GM21390 (cell line): ENCODE measurements at regions not wholly inside any gene's neighbourhood (a gene's known extent, or its start where the extent isn't known, plus 50 kb on each side); places are given as distances from the start of the nearest gene placed in this dataset.
"Not testable (repeated sequence)": the region's sequence is repeated elsewhere in the genome, so short reads cannot be mapped to it uniquely, and the experiment has no call there.

Experiments used
- ATAC-seq: cut with Tn5 transposase; IDR thresholded peaks from one replicate; pipeline ENCODE4 v1.9.1; 2021; ENCODE audit not compliant: unreplicated experiment

GRCh38 chr10:47711428-47711827 is 52.0 kb downstream of the SYT15B start:
- ATAC-seq, result not testable (repeated sequence)

GRCh38 chr10:47710443-47710842 is 52.9 kb downstream of the SYT15B start:
- not testable (repeated sequence) for ATAC-seq

- ATAC-seq, result peak; percentile 91
These were observed 57.5 kb downstream of the SYT15B start for GRCh38 chr10:47705698-47706414.

- ATAC-seq, result not testable (repeated sequence)
These were observed 62.1 kb downstream of the SYT15B start for GRCh38 chr10:47701285-47701684.

- ATAC-seq, result not testable (repeated sequence)
These were observed 63.5 kb downstream of the SYT15B start for GRCh38 chr10:47699854-47700253.

GRCh38 chr10:47696170-47696569 is 67.2 kb downstream of the SYT15B start:
- ATAC-seq, result not testable (repeated sequence)

- not testable (repeated sequence) for ATAC-seq
These were observed 68.2 kb downstream of the SYT15B start for GRCh38 chr10:47695149-47695548.

- ATAC-seq, result not testable (repeated sequence)
These were observed 73.1 kb downstream of the SYT15B start for GRCh38 chr10:47690304-47690703.

- not testable (repeated sequence) for ATAC-seq
These were observed 79.4 kb downstream of the SYT15B start for GRCh38 chr10:47683826-47684475.

GRCh38 chr10:47681638-47681990 is 81.8 kb downstream of the SYT15B start:
- not testable (repeated sequence) for ATAC-seq

- not testable (repeated sequence) for ATAC-seq
These were observed 82.3 kb downstream of the SYT15B start for GRCh38 chr10:47680848-47681637.

GRCh38 chr10:47676102-47676501 is 87.3 kb downstream of the SYT15B start:
- ATAC-seq, result not testable (repeated sequence)

GRCh38 chr10:47675577-47675976 is 87.8 kb downstream of the SYT15B start:
- not testable (repeated sequence) for ATAC-seq

GRCh38 chr10:47673128-47673527 is 90.3 kb downstream of the SYT15B start:
- not testable (repeated sequence) for ATAC-seq

GRCh38 chr10:47670857-47671256 is 92.5 kb downstream of the SYT15B start:
- not testable (repeated sequence) for ATAC-seq

GRCh38 chr10:47661955-47662577 is 101.3 kb downstream of the SYT15B start:
- not testable (repeated sequence) for ATAC-seq

GRCh38 chr10:47656732-47657131 is 106.7 kb downstream of the SYT15B start:
- ATAC-seq, result not testable (repeated sequence)

GRCh38 chr10:47654161-47654560 is 109.2 kb downstream of the SYT15B start:
- ATAC-seq, result not testable (repeated sequence)

GRCh38 chr10:47648594-47648993 is 114.8 kb downstream of the SYT15B start:
- not testable (repeated sequence) for ATAC-seq

GRCh38 chr10:47647523-47648101 is 115.8 kb downstream of the SYT15B start:
- not testable (repeated sequence) for ATAC-seq
